Stimulated activated naive CD8-positive, alpha-beta T cell treated with anti-CD3 and anti-CD28 coated beads, Interleukin-15, Interleukin-2, amounts not matched to agents 100 ng/mL and 50 ng/mL, for 24 hours (primary cell): ENCODE measurements at regions not wholly inside any gene's neighbourhood (a gene's known extent, or its start where the extent isn't known, plus 50 kb on each side); places are given as distances from the start of the nearest gene placed in this dataset.

Source experiments
- H3K27ac Mint-ChIP-seq: one replicate; pipeline ENCODE4 v1.8.0; 2021; ENCODE audit warnings: mild to moderate bottlenecking, mixed read lengths
- H3K27me3 Mint-ChIP-seq: one replicate; pipeline ENCODE4 v1.8.0; 2021; ENCODE audit warnings: mixed read lengths
- H3K36me3 Mint-ChIP-seq: one replicate; pipeline ENCODE4 v1.8.0; 2021; ENCODE audit warnings: low read depth, mixed read lengths
- H3K4me1 Mint-ChIP-seq: one replicate; pipeline ENCODE4 v1.8.0; 2021; ENCODE audit warnings: low read depth, mixed read lengths
- H3K4me3 Mint-ChIP-seq: one replicate; pipeline ENCODE4 v1.8.0; 2021; ENCODE audit warnings: mild to moderate bottlenecking, mixed read lengths
- H3K9me3 Mint-ChIP-seq: one replicate; pipeline ENCODE4 v1.8.0; 2021; ENCODE audit warnings: mixed read lengths

- Mint-ChIP-seq H3K4me1 (peaks cover 37% of the 10 kb centered on the region), H3K27ac (no peak overlapping the region), H3K4me3 (no peak overlapping the region), H3K36me3 (no peaks in the 10 kb centered on the region), H3K9me3 (no peaks in the 10 kb centered on the region), H3K27me3 (no peaks in the 10 kb centered on the region)
These were observed 97.7 kb upstream of the JUN start for GRCh38 chr1:58881471-58881994.

- Mint-ChIP-seq H3K4me3 (no peak overlapping the region), H3K36me3 (no peaks in the 10 kb centered on the region), H3K27me3 (no peaks in the 10 kb centered on the region), H3K4me1 (peaks cover 45% of the 10 kb centered on the region), H3K27ac (no peak overlapping the region), H3K9me3 (no peaks in the 10 kb centered on the region)
These were observed 98.6 kb upstream of the JUN start for GRCh38 chr1:58882322-58882948.

GRCh38 chr1:58883037-58883887 lies 99.4 kb upstream of the JUN start:
- Mint-ChIP-seq H3K36me3 (no peaks in the 10 kb centered on the region), H3K9me3 (no peaks in the 10 kb centered on the region), H3K27me3 (no peaks in the 10 kb centered on the region), H3K4me1 (peaks cover 45% of the 10 kb centered on the region), H3K27ac (no peak overlapping the region), H3K4me3 (no peak overlapping the region)

GRCh38 chr1:58883888-58884482 lies 100.1 kb upstream of the JUN start:
- Mint-ChIP-seq H3K27me3 (no peaks in the 10 kb centered on the region), H3K9me3 (no peaks in the 10 kb centered on the region), H3K4me1 (peaks cover 45% of the 10 kb centered on the region), H3K36me3 (no peaks in the 10 kb centered on the region), H3K27ac (peak overlapping the region; percentile 24), H3K4me3 (no peak overlapping the region)

GRCh38 chr1:58884706-58885661 lies 101.1 kb upstream of the JUN start:
- Mint-ChIP-seq H3K4me1 (peaks cover 48% of the 10 kb centered on the region), H3K27ac (peak overlapping the region; percentile 16), H3K36me3 (no peaks in the 10 kb centered on the region), H3K4me3 (no peak overlapping the region), H3K9me3 (no peaks in the 10 kb centered on the region), H3K27me3 (no peaks in the 10 kb centered on the region)

GRCh38 chr1:58885998-58886397 lies 102.2 kb upstream of the JUN start:
- Mint-ChIP-seq H3K9me3 (no peaks in the 10 kb centered on the region), H3K27me3 (no peaks in the 10 kb centered on the region), H3K36me3 (no peaks in the 10 kb centered on the region), H3K27ac (peak overlapping the region; percentile 75), H3K4me1 (peaks cover 48% of the 10 kb centered on the region), H3K4me3 (no peak overlapping the region)

GRCh38 chr1:58886611-58887010 lies 102.8 kb upstream of the JUN start:
- Mint-ChIP-seq H3K27ac (peak overlapping the region; percentile 34), H3K9me3 (peaks cover 4% of the 10 kb centered on the region), H3K27me3 (no peaks in the 10 kb centered on the region), H3K4me3 (no peak overlapping the region), H3K36me3 (no peaks in the 10 kb centered on the region), H3K4me1 (peaks cover 45% of the 10 kb centered on the region)

GRCh38 chr1:58887059-58887458 lies 103.2 kb upstream of the JUN start:
- Mint-ChIP-seq H3K36me3 (no peaks in the 10 kb centered on the region), H3K27ac (no peak overlapping the region), H3K27me3 (no peaks in the 10 kb centered on the region), H3K9me3 (peaks cover 5% of the 10 kb centered on the region), H3K4me3 (no peak overlapping the region), H3K4me1 (peaks cover 41% of the 10 kb centered on the region)

GRCh38 chr1:58888833-58889232 lies 105.0 kb upstream of the JUN start:
- Mint-ChIP-seq H3K4me1 (peaks cover 32% of the 10 kb centered on the region), H3K9me3 (peaks cover 5% of the 10 kb centered on the region), H3K27ac (no peak overlapping the region)

GRCh38 chr1:58890113-58890512 lies 106.3 kb upstream of the JUN start:
- Mint-ChIP-seq H3K4me1 (peaks cover 29% of the 10 kb centered on the region), H3K27me3 (no peaks in the 10 kb centered on the region), H3K4me3 (no peak overlapping the region), H3K9me3 (peaks cover 5% of the 10 kb centered on the region), H3K27ac (no peak overlapping the region), H3K36me3 (no peaks in the 10 kb centered on the region)

More at GRCh38 chr1:58888833-58889232, 105.0 kb upstream of the JUN start:
- Mint-ChIP-seq H3K4me3 (no peak overlapping the region), H3K36me3 (no peaks in the 10 kb centered on the region), H3K27me3 (no peaks in the 10 kb centered on the region)

- Mint-ChIP-seq H3K4me3 (no peak overlapping the region), H3K36me3 (no peaks in the 10 kb centered on the region), H3K27me3 (no peaks in the 10 kb centered on the region), H3K27ac (no peak overlapping the region), H3K9me3 (peaks cover 5% of the 10 kb centered on the region), H3K4me1 (peaks cover 29% of the 10 kb centered on the region)
These were observed 106.8 kb upstream of the JUN start for GRCh38 chr1:58890609-58891008.

- no peaks in the 10 kb centered on the region for H3K36me3 Mint-ChIP-seq
- no peaks in the 10 kb centered on the region for H3K27me3 Mint-ChIP-seq
- peaks cover 29% of the 10 kb centered on the region for H3K4me1 Mint-ChIP-seq
- H3K9me3 Mint-ChIP-seq: peaks cover 5% of the 10 kb centered on the region
- no peak overlapping the region for H3K27ac Mint-ChIP-seq
- H3K4me3 Mint-ChIP-seq: no peak overlapping the region
These were observed 107.5 kb upstream of the JUN start for GRCh38 chr1:58891347-58891746.

- Mint-ChIP-seq H3K27ac (no peak overlapping the region), H3K9me3 (peaks cover 5% of the 10 kb centered on the region), H3K27me3 (no peaks in the 10 kb centered on the region), H3K36me3 (no peaks in the 10 kb centered on the region), H3K4me3 (no peak overlapping the region), H3K4me1 (peaks cover 19% of the 10 kb centered on the region)
These were observed 109.5 kb upstream of the JUN start for GRCh38 chr1:58893257-58893869.

GRCh38 chr1:58895082-58895481 lies 111.2 kb upstream of the JUN start:
- peaks cover 16% of the 10 kb centered on the region for H3K4me1 Mint-ChIP-seq
- no peaks in the 10 kb centered on the region for H3K27me3 Mint-ChIP-seq
- H3K27ac Mint-ChIP-seq: no peak overlapping the region
- H3K4me3 Mint-ChIP-seq: no peak overlapping the region
- H3K36me3 Mint-ChIP-seq: no peaks in the 10 kb centered on the region
- H3K9me3 Mint-ChIP-seq: peaks cover 5% of the 10 kb centered on the region
